GM12878 (cell line): ENCODE measurements at regions not wholly inside any gene's neighbourhood (a gene's known extent, or its start where the extent isn't known, plus 50 kb on each side); places are given as distances from the start of the nearest gene placed in this dataset.

ENCODE experiments used
- ATAC-seq: fragments of 200-7000 bp; cut with Tn5 transposase; 3 replicates; pipeline ENCODE4 v1.9.1; 2020; ENCODE audit warnings: mild to moderate bottlenecking, moderate library complexity
- BruUV-seq: library from RNA; stranded (reverse); fragments of 400-500 nt; replicated peaks from 2 replicates; lab custom pipeline; 2021; lab: Mats Ljungman, UMichigan
- CTCF ChIA-PET: fragments of 300-600 bp; sonication (Branson Sonifier 250); formaldehyde crosslinking; extraction: SDS; loops from one replicate; lab custom pipeline; 2021; ENCODE audit warnings: inconsistent platforms; lab: Yijun Ruan, JAX
- POLR2A ChIA-PET: fragments of 350-600 bp; formaldehyde crosslinking; extraction: SDS; loops from one replicate; lab custom pipeline; 2021; ENCODE audit warnings: inconsistent platforms; lab: Charles Lee
- RAD21 ChIA-PET: fragments of 300-600 bp; sonication (Branson Sonifier 250); formaldehyde crosslinking; loops from one replicate; lab custom pipeline; 2023; ENCODE audit warnings: antibody characterized with exemption; ENCODE audit not compliant: unreplicated experiment; lab: Charles Lee
- SMC1A ChIA-PET: fragments of 300-600 bp; sonication (Branson Sonifier 250); formaldehyde crosslinking; loops from one replicate; lab custom pipeline; 2023; ENCODE audit not compliant: unreplicated experiment, uncharacterized antibody; lab: Charles Lee
- DNase-seq: peaks from one replicate; pipeline ENCODE4 v3.0.0-alpha.2; 2011; ENCODE audit warnings: low read depth, low spot score
- FAIRE-seq: peaks from 3 replicates; lab custom pipeline; 2011; peaks lifted over from hg19 to GRCh38; lab: Jason Lieb, UNC
- H2AFZ ChIP-seq: 2 replicates; pipeline ENCODE4 v1.6.0; 2011; ENCODE audit warnings: low read depth, low read length, control low read depth; ENCODE audit not compliant: control insufficient read depth
- H3K27ac ChIP-seq: 2 replicates; pipeline ENCODE4 v1.5.1; 2011; ENCODE audit warnings: control low read depth; ENCODE audit not compliant: control insufficient read depth, insufficient read depth
- H3K27me3 ChIP-seq, 2 experiments: replicated peaks in 1 of 2; 2 replicates each; pipeline versions ENCODE4 v1.6.0 to v1.6.1; 2011; ENCODE audit warnings: low read length in 1 of 2; ENCODE audit not compliant: control insufficient read depth in 2 of 2, insufficient read depth in 2 of 2
- H3K36me3 ChIP-seq, 2 experiments: 2 replicates each; pipeline ENCODE4 v1.5.1; 2011; ENCODE audit warnings: low read length in 1 of 2; ENCODE audit not compliant: control insufficient read depth in 2 of 2, insufficient read depth in 2 of 2
- H3K4me1 ChIP-seq: 2 replicates; pipeline ENCODE4 v1.6.1; 2011; ENCODE audit warnings: mild to moderate bottlenecking, low read length, moderate library complexity, mixed read lengths; ENCODE audit not compliant: control insufficient read depth, insufficient read depth
- H3K4me2 ChIP-seq: 2 replicates; pipeline ENCODE4 v1.6.0; 2011; ENCODE audit warnings: control low read depth; ENCODE audit not compliant: control insufficient read depth, insufficient read depth
- H3K4me3 ChIP-seq: fragments of 200-600 bp; sonication (generic); 2 replicates; pipeline ENCODE4 v1.5.1; 2016
- H3K79me2 ChIP-seq: 2 replicates; pipeline ENCODE4 v1.6.0; 2011; ENCODE audit warnings: low read length; ENCODE audit not compliant: control insufficient read depth, insufficient read depth
- H3K9ac ChIP-seq: 2 replicates; pipeline ENCODE4 v1.8.0; 2011; ENCODE audit warnings: low read length, control low read depth, mixed read lengths; ENCODE audit not compliant: control insufficient read depth, insufficient read depth
- H3K9me3 ChIP-seq: replicated peaks from 3 replicates; pipeline ENCODE4 v1.5.1; 2011; ENCODE audit warnings: mild to moderate bottlenecking, low read length; ENCODE audit not compliant: control insufficient read depth, insufficient read depth
- H4K20me1 ChIP-seq: 2 replicates; pipeline ENCODE4 v1.6.0; 2011; ENCODE audit not compliant: control insufficient read depth, insufficient read depth
- CEBPB ChIP-seq, 2 experiments: fragments of 150-350 bp in 1 of 2; IDR thresholded peaks; 2 replicates each; pipeline ENCODE4 v1.6.1; 2012 to 2014; ENCODE audit warnings: low read depth in 2 of 2, low read length in 2 of 2, borderline replicate concordance in 1 of 2, inconsistent platforms in 1 of 2
- NR2C1 ChIP-seq: fragments of 450-650 bp; IDR thresholded peaks from 2 replicates; pipeline ENCODE4 v1.6.1; 2017; ENCODE audit warnings: antibody characterized with exemption, mild to moderate bottlenecking, moderate library complexity
- NR2C2 ChIP-seq: IDR thresholded peaks from 2 replicates; pipeline ENCODE4 v1.6.1; 2011; ENCODE audit warnings: borderline replicate concordance, low read depth; ENCODE audit not compliant: control insufficient read depth, insufficient read length
- RAD51 ChIP-seq: fragments of 450-650 bp; IDR thresholded peaks from 2 replicates; pipeline ENCODE4 v1.6.1; 2016; ENCODE audit warnings: moderate library complexity, mild to moderate bottlenecking, inconsistent platforms
- RBBP5 ChIP-seq: fragments of 200-600 bp; sonication (generic); conservative IDR thresholded peaks from 2 replicates; pipeline ENCODE4 v1.6.1; 2016
- STAT1 ChIP-seq: fragments of 450-650 bp; conservative IDR thresholded peaks from 2 replicates; pipeline ENCODE4 v1.6.1; 2014; ENCODE audit warnings: antibody characterized with exemption, mild to moderate bottlenecking
- YY1 ChIP-seq: IDR thresholded peaks from 2 replicates; pipeline ENCODE4 v1.6.1; 2011; ENCODE audit warnings: low read depth, mild to moderate bottlenecking, low read length
- ZBTB4 ChIP-seq: fragments of 450-650 bp; formaldehyde crosslinking; IDR thresholded peaks from 2 replicates; pipeline ENCODE4 v1.4.0; 2022; ENCODE audit warnings: mild to moderate bottlenecking, moderate library complexity
- WGBS: methylation state at CpG from one replicate; pipeline ENCODE4 v1.1.6; 2016; ENCODE audit warnings: low lambda C conversion rate; ENCODE audit not compliant: insufficient replicate concordance, insufficient coverage; ENCODE audit errors: missing lambda C conversion rate; 5-methylcytosine and 5-hydroxymethylcytosine counted together
- in situ Hi-C: fragments of 300-500 bp; cut with MboI; formaldehyde crosslinking; loops from 9 replicates; pipeline ENCODE4 v1.14.3; 2018; ENCODE audit warnings: mixed read lengths
- intact Hi-C: fragments of 100-400 bp; cut with micrococcal nuclease; formaldehyde crosslinking; loops from one replicate; pipeline ENCODE4 v1.14.2; 2022; ENCODE audit not compliant: unreplicated experiment
- TF ChIP-seq, protein P1 (sequence below): fragments of 450-650 bp; IDR thresholded peaks from 2 replicates; pipeline ENCODE4 v1.6.1; 2016; ENCODE audit warnings: mild to moderate bottlenecking, moderate library complexity, borderline replicate concordance
- TF ChIP-seq, protein P2 (sequence below): fragments of 450-650 bp; IDR thresholded peaks from 2 replicates; pipeline ENCODE4 v1.6.1; 2017; ENCODE audit warnings: borderline replicate concordance

- Histone ChIP-seq H3K27ac (no peak overlapping the region), H3K4me2 (no peak overlapping the region), H3K27me3 (no peaks in the 10 kb centered on the region), H4K20me1 (no peaks in the 10 kb centered on the region), H3K4me1 (no peaks in the 10 kb centered on the region), H2AFZ (no peak overlapping the region), H3K36me3 (no peaks in the 10 kb centered on the region), H3K4me3 (no peak overlapping the region), H3K9ac (no peak overlapping the region), H3K79me2 (no peaks in the 10 kb centered on the region), H3K9me3 (no peaks in the 10 kb centered on the region)
- in situ Hi-C loops (no loop called here), intact Hi-C loops (no loop called here)
- POLR2A ChIA-PET, result interaction anchor here (1.2 kb wide), 1 partner anchor 55 kb away, joined by 3 read pairs; no protein-coding TSS in a partner anchor
- no peak for FAIRE-seq
- SMC1A ChIA-PET, result interaction anchor here (0.6 kb wide), 1 partner anchor 990 kb away, joined by 3 read pairs; no protein-coding TSS in a partner anchor
- no TSS peak for BruUV-seq
- RAD21 ChIA-PET, result no interaction called here
- CTCF ChIA-PET, result no interaction called here
- no peak for ATAC-seq
- DNase-seq, result no peak
- 0% methylated on average over 3 of the region's 3 CpGs for WGBS
- no peak for TF ChIP-seq YY1
- no peak for TF ChIP-seq ZBTB4
- TF ChIP-seq, protein P1, sequence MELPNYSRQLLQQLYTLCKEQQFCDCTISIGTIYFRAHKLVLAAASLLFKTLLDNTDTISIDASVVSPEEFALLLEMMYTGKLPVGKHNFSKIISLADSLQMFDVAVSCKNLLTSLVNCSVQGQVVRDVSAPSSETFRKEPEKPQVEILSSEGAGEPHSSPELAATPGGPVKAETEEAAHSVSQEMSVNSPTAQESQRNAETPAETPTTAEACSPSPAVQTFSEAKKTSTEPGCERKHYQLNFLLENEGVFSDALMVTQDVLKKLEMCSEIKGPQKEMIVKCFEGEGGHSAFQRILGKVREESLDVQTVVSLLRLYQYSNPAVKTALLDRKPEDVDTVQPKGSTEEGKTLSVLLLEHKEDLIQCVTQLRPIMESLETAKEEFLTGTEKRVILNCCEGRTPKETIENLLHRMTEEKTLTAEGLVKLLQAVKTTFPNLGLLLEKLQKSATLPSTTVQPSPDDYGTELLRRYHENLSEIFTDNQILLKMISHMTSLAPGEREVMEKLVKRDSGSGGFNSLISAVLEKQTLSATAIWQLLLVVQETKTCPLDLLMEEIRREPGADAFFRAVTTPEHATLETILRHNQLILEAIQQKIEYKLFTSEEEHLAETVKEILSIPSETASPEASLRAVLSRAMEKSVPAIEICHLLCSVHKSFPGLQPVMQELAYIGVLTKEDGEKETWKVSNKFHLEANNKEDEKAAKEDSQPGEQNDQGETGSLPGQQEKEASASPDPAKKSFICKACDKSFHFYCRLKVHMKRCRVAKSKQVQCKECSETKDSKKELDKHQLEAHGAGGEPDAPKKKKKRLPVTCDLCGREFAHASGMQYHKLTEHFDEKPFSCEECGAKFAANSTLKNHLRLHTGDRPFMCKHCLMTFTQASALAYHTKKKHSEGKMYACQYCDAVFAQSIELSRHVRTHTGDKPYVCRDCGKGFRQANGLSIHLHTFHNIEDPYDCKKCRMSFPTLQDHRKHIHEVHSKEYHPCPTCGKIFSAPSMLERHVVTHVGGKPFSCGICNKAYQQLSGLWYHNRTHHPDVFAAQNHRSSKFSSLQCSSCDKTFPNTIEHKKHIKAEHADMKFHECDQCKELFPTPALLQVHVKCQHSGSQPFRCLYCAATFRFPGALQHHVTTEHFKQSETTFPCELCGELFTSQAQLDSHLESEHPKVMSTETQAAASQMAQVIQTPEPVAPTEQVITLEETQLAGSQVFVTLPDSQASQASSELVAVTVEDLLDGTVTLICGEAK, result no peak
- TF ChIP-seq STAT1, result no peak
- no peak for TF ChIP-seq NR2C2
- TF ChIP-seq CEBPB (IDR thresholded peaks at IDR 0.05; ENCODE audit: borderline replicate concordance in 1 of 2, low read depth in 2 of 2, low read length in 2 of 2), result no peak
- TF ChIP-seq RBBP5, result no peak
- TF ChIP-seq, protein P2, sequence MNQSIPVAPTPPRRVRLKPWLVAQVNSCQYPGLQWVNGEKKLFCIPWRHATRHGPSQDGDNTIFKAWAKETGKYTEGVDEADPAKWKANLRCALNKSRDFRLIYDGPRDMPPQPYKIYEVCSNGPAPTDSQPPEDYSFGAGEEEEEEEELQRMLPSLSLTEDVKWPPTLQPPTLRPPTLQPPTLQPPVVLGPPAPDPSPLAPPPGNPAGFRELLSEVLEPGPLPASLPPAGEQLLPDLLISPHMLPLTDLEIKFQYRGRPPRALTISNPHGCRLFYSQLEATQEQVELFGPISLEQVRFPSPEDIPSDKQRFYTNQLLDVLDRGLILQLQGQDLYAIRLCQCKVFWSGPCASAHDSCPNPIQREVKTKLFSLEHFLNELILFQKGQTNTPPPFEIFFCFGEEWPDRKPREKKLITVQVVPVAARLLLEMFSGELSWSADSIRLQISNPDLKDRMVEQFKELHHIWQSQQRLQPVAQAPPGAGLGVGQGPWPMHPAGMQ, result no peak
- no peak for TF ChIP-seq RAD51
- TF ChIP-seq NR2C1, result no peak
These were observed 62.5 kb upstream of the GHR start for GRCh38 chr5:42360616-42361314.
